Fibroblast of upper back skin (primary cell): ENCODE measurements at regions not wholly inside any gene's neighbourhood (a gene's known extent, or its start where the extent isn't known, plus 50 kb on each side); places are given as distances from the start of the nearest gene placed in this dataset.

Source experiments
- DNase-seq: peaks from one replicate; pipeline ENCODE4 v3.0.0-alpha.2; 2013

GRCh38 chr7:21370283-21370982 is 57.5 kb upstream of the SP4 start:
- no peak for DNase-seq

- no peak for DNase-seq
These were observed 56.5 kb upstream of the SP4 start for GRCh38 chr7:21371360-21371759.

GRCh38 chr7:21373031-21373430 is 54.9 kb upstream of the SP4 start:
- DNase-seq: no peak

- no peak for DNase-seq
These were observed 53.7 kb upstream of the SP4 start for GRCh38 chr7:21374134-21374533.

- DNase-seq: no peak
These were observed 50.3 kb upstream of the SP4 start for GRCh38 chr7:21377545-21377944.
